ENCODE measurements at regions not wholly inside any gene's neighbourhood (a gene's known extent, or its start where the extent isn't known, plus 50 kb on each side); places are given as distances from the start of the nearest gene placed in this dataset.

- ChIA-PET POLR2A (no interaction called here), CTCF (ENCODE audit: low intra/inter-chr PET ratio) (no interaction called here)
- H3K9me3 ChIP-seq (replicated peaks; ENCODE audit: control insufficient read depth, insufficient read depth, low read depth, low read length): no peaks in the 10 kb centered on the region
- H3K9me1 ChIP-seq (ENCODE audit: control insufficient read depth, insufficient read depth, low read length): no peaks in the 10 kb centered on the region
- no peak overlapping the region for H3K4me2 ChIP-seq (ENCODE audit: insufficient read depth, low read length)
- no peak for FAIRE-seq
- H3K27me3 ChIP-seq (ENCODE audit: control insufficient read depth in 2 of 2, insufficient read depth in 2 of 2, low read length in 2 of 2): peaks cover 0 to 6% of the 10 kb centered on the region in 2 experiments; a peak in 1 of 5 replicates
- H3K27ac ChIP-seq (ENCODE audit: extremely low read depth, low read depth, low read length): no peak overlapping the region
- no peaks in the 10 kb centered on the region for H3K36me3 ChIP-seq (ENCODE audit: control insufficient read depth, insufficient read depth, low read length)
- H3K79me2 ChIP-seq (ENCODE audit: control insufficient read depth, insufficient read depth, low read length): no peaks in the 10 kb centered on the region
- no peak for DNase-seq (ENCODE audit: extremely low read depth in 1 of 4, low spot score in 3 of 4)
- H3K4me1 ChIP-seq (replicated peaks in 1 of 2; ENCODE audit: control insufficient read depth in 2 of 2, insufficient read depth in 2 of 2, low read length in 2 of 2): no peaks in the 10 kb centered on the region; a peak in 1 of 5 replicates
- WGBS (ENCODE audit: insufficient coverage, low coverage, missing lambda C conversion rate): 5% methylated on average over 2 of the region's 2 CpGs
- TF ChIP-seq YY1 (IDR thresholded peaks at IDR 0.05; ENCODE audit: borderline replicate concordance in 1 of 3, control insufficient read depth in 1 of 3, extremely low read depth in 1 of 3, insufficient read depth in 3 of 3, insufficient read length in 1 of 3, insufficient replicate concordance in 2 of 3, low read depth in 1 of 3, low read length in 2 of 3): no peak
- TF ChIP-seq RBM15 (IDR thresholded peaks at IDR 0.05; ENCODE audit: insufficient read depth, low read length): no peak
- TF ChIP-seq CBX1 (IDR thresholded peaks at IDR 0.05; ENCODE audit: low read depth): no peak
- TF ChIP-seq PPARD (CRISPR knock-in tag; IDR thresholded peaks at IDR 0.05): no peak
- no peak for TF ChIP-seq ZNF23 (CRISPR knock-in tag; IDR thresholded peaks at IDR 0.05)
- TF ChIP-seq ZBTB34 (CRISPR knock-in tag; IDR thresholded peaks at IDR 0.05): no peak
- TF ChIP-seq NRF1 (conservative IDR thresholded peaks at IDR 0.05 in 1 of 2, IDR thresholded peaks at IDR 0.05 in 1 of 2): no peak
- no peak for TF ChIP-seq SUPT5H (IDR thresholded peaks at IDR 0.05)
- no peak for TF ChIP-seq ZNF584 (CRISPR knock-in tag; IDR thresholded peaks at IDR 0.05; ENCODE audit: low read depth)
- no peak for TF ChIP-seq CCNT2 (IDR thresholded peaks at IDR 0.05; ENCODE audit: borderline replicate concordance, extremely low read depth, insufficient read length, low read depth, low read length)
- no peak for TF ChIP-seq ZHX1 (conservative IDR thresholded peaks at IDR 0.05; ENCODE audit: low read length)
- TF ChIP-seq HDAC2 (IDR thresholded peaks at IDR 0.05): no peak
- no peak for TF ChIP-seq ZNF75A (CRISPR knock-in tag; IDR thresholded peaks at IDR 0.05)
- no peak for TF ChIP-seq MNT (conservative IDR thresholded peaks at IDR 0.05)
- no peak for TF ChIP-seq TBL1XR1 (IDR thresholded peaks at IDR 0.05; ENCODE audit: low read length in 2 of 2)
- no peak for TF ChIP-seq COPS2 (conservative IDR thresholded peaks at IDR 0.05)
- H3K4me3 ChIP-seq: no peak overlapping the region
- intact Hi-C loops (cut with micrococcal nuclease) (no loop called here), in situ Hi-C loops (cut with MboI) (no loop called here)
- no peak overlapping the region for H2AFZ ChIP-seq (ENCODE audit: low read depth, low read length)
- no TSS peak for BruUV-seq (replicated peaks)
- no peak overlapping the region for H3K9ac ChIP-seq (ENCODE audit: insufficient read depth in 1 of 2, low read depth in 2 of 2, low read length in 2 of 2)
- no peak for ATAC-seq
- no peaks in the 10 kb centered on the region for H4K20me1 ChIP-seq (replicated peaks; ENCODE audit: control insufficient read depth, insufficient read depth, low read length)
These were observed 100.9 kb upstream of the CAV2 start for GRCh38 chr7:116398672-116399071.

Measured in K562 (cell line).